ENCODE measurements at regions not wholly inside any gene's neighbourhood (a gene's known extent, or its start where the extent isn't known, plus 50 kb on each side); places are given as distances from the start of the nearest gene placed in this dataset.

DNA sequence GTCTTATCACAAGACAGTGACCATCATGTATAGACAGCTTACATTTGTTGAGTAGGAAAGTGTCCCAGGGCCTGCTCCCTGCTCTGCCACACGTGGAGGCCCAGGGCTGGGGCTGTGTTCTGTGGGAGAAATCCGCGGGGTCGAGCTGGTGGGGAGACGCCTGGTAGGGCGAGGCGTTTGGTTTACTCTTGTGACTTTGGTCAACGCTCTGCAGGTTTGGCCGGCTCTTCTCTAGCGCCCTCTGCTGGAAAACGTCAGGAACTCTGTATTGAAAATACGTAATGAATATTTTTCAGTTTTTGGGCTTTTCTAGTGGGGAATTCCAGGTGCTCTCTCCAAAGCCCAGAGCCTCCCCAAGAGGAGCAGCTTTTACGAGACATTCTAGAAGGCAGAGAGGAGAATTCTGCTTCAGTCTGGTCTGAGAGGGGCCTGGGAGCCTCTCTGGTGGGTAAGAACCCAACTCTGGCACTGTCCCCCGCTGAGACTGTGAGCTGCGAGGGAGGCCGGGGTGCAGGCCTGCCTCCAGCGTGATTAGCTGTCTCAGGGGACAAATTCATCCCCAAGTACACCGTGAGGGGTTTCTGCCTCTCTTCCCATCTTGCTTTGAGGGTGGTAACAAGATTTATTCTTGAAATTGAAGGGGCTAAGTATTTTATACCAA, 112.6 kb upstream of the RALGAPA2 start (continued):
- TF ChIP-seq MZF1 (CRISPR knock-in tag; IDR thresholded peaks at IDR 0.05; ENCODE audit: borderline replicate concordance) = no peak
- no peak for TF ChIP-seq ZNF296 (CRISPR knock-in tag; conservative IDR thresholded peaks at IDR 0.05)
- TF ChIP-seq ZNF597 (CRISPR knock-in tag; IDR thresholded peaks at IDR 0.05) = no peak
- no peak; the same call in 1 of the 2 replicates for TF ChIP-seq CBX5 (CRISPR knock-in tag; IDR thresholded peaks at IDR 0.05; ENCODE audit: borderline replicate concordance)
- peak; percentile 45; the same call in 1 of the 2 replicates for TF ChIP-seq AHR (CRISPR knock-in tag; IDR thresholded peaks at IDR 0.05)
- TF ChIP-seq, protein P1, sequence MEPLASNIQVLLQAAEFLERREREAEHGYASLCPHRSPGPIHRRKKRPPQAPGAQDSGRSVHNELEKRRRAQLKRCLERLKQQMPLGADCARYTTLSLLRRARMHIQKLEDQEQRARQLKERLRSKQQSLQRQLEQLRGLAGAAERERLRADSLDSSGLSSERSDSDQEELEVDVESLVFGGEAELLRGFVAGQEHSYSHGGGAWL (CRISPR knock-in tag; IDR thresholded peaks at IDR 0.05) = peak; percentile 55; the same call in 1 of the 2 replicates
- TF ChIP-seq NCOA2 (CRISPR knock-in tag; IDR thresholded peaks at IDR 0.05) = no peak
- no peak for TF ChIP-seq DRAP1 (CRISPR knock-in tag; IDR thresholded peaks at IDR 0.05)
- TF ChIP-seq, protein P2, sequence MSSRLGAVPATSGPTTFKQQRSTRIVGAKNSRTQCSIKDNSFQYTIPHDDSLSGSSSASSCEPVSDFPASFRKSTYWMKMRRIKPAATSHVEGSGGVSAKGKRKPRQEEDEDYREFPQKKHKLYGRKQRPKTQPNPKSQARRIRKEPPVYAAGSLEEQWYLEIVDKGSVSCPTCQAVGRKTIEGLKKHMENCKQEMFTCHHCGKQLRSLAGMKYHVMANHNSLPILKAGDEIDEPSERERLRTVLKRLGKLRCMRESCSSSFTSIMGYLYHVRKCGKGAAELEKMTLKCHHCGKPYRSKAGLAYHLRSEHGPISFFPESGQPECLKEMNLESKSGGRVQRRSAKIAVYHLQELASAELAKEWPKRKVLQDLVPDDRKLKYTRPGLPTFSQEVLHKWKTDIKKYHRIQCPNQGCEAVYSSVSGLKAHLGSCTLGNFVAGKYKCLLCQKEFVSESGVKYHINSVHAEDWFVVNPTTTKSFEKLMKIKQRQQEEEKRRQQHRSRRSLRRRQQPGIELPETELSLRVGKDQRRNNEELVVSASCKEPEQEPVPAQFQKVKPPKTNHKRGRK (CRISPR knock-in tag; IDR thresholded peaks at IDR 0.05) = no peak
- TF ChIP-seq CREB3 (CRISPR knock-in tag; IDR thresholded peaks at IDR 0.05) = no peak
- TF ChIP-seq XBP1 (CRISPR knock-in tag; IDR thresholded peaks at IDR 0.05) = no peak
- TF ChIP-seq NR3C1 (CRISPR knock-in tag; IDR thresholded peaks at IDR 0.05) = no peak
- TF ChIP-seq CBX1 (IDR thresholded peaks at IDR 0.05; ENCODE audit: low read depth) = no peak
- TF ChIP-seq YEATS4 (CRISPR knock-in tag; IDR thresholded peaks at IDR 0.05; ENCODE audit: borderline replicate concordance) = no peak
- no peak for TF ChIP-seq ZNF770 (CRISPR knock-in tag; IDR thresholded peaks at IDR 0.05)
- peak; percentile 45; the same call in 1 of the 2 replicates for TF ChIP-seq TFE3 (CRISPR knock-in tag; IDR thresholded peaks at IDR 0.05)
- TF ChIP-seq SIN3A (IDR thresholded peaks at IDR 0.05; ENCODE audit: borderline replicate concordance, low read depth, low read length) = no peak
- TF ChIP-seq ZNF563 (CRISPR knock-in tag; IDR thresholded peaks at IDR 0.05) = no peak
- no peak for TF ChIP-seq HMG20A (CRISPR knock-in tag; IDR thresholded peaks at IDR 0.05; ENCODE audit: borderline replicate concordance)
- no peak for TF ChIP-seq SMAD3 (CRISPR knock-in tag; IDR thresholded peaks at IDR 0.05)
- no peak for TF ChIP-seq PBX3 (CRISPR knock-in tag; IDR thresholded peaks at IDR 0.05; ENCODE audit: borderline replicate concordance)
